Stimulated activated CD4-positive, alpha-beta T cell treated with anti-CD3 and anti-CD28 coated beads, Interleukin-2, amount 100 ng/mL, for 48 hours (primary cell): ENCODE measurements at regions not wholly inside any gene's neighbourhood (a gene's known extent, or its start where the extent isn't known, plus 50 kb on each side); places are given as distances from the start of the nearest gene placed in this dataset.

Experiments used
- DNase-seq, 2 donors: peaks; one replicate each; pipeline ENCODE4 v3.0.0-alpha.2; 2020

- DNase-seq: no peak
These were observed 83.6 kb upstream of the STX18 start for GRCh38 chr4:4625488-4625887.

- DNase-seq: no peak
These were observed 82.5 kb upstream of the STX18 start for GRCh38 chr4:4624276-4624897.

GRCh38 chr4:4619821-4620220 is 78.0 kb upstream of the STX18 start:
- no peak for DNase-seq

DNA sequence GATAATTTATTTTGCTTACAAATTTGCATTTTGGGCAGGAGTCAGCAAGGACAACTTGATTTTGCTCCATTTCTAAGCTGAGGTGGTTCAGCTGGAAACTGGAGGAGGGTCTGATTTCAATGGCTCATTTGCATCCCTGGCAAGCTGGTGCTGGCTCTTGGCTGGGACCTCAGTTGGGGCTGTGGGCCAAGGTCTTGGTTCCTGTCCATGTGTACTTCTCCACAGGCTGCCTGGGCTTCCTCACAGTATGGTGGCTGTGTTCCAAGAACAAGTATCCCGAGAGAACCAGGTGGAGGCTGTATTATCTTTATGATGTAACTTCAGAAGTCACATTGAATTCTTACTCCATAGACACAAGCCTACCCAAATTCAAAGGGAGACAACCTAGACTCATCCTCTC is 77.0 kb upstream of the STX18 start:
- no peak for DNase-seq

GRCh38 chr4:4614925-4615678 is 73.3 kb upstream of the STX18 start:
- DNase-seq: no peak

GRCh38 chr4:4613641-4614286 is 71.9 kb upstream of the STX18 start:
- DNase-seq: no peak

GRCh38 chr4:4613126-4613465 is 71.2 kb upstream of the STX18 start:
- DNase-seq: no peak

- no peak for DNase-seq
These were observed 68.8 kb upstream of the STX18 start for GRCh38 chr4:4610672-4611071.

GRCh38 chr4:4609622-4610334 is 67.9 kb upstream of the STX18 start:
- no peak for DNase-seq

GRCh38 chr4:4608214-4608537 is 66.3 kb upstream of the STX18 start:
- no peak for DNase-seq

DNA sequence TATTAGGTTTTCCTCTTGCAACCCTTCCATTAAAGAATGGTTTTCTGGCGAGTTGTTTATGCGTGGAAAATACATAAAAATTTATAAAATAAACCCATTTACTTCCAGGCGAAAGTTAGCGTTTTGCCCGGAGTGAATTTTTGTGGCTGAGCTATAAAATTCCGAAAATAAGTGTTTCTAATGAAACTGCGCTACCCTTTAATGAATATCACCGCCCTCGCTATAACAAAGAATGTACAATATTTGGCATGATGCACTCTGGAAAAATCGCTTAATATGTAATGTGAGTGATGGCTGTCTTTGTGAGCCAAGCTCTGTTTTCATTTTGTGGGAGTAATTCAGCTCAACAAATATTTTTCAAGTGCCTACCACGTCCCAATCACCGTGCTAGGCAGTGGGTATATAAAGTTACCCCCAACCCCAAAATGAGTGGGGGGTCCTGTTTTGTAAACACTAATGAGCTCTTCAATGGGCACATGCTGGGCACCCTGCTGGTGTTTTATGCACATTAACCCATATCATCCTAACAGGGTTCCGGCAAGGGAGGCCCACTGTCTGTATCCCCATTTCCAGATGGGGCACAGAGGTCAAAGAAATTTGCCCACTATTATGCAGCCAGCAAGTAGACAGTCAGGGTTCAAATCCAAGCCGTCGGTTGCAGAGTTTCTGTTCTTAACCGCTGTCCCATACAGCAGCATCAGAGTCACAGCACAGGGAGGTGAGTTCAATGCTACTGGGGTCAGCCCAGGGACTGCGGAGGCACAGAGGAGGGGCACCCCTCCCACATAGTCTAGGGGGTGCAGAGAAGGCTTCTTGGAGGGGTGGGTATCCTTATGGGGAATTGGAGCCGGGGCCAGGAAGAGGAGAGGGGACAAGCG is 65.7 kb upstream of the STX18 start:
- no peak for DNase-seq

DNA sequence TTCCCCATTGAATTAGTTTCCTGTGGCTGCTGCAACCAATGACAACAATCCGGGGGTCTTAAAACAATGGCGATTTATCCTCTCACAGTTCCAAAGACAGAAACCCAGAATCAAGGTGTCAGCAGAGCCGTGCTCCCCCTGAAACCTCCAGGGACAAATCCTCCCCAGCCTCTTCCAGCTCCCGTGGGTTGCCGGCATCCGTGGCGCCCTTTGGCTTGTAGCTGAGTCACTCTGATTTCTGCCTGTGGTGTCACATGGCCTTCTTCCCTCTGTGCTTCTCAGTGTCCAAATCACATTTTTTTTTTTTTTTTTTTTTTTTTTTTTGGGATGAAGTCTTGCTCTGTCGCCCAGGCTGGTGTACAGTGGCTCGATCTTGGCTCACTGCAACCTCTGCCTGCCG is 64.5 kb upstream of the STX18 start:
- DNase-seq: no peak

DNA sequence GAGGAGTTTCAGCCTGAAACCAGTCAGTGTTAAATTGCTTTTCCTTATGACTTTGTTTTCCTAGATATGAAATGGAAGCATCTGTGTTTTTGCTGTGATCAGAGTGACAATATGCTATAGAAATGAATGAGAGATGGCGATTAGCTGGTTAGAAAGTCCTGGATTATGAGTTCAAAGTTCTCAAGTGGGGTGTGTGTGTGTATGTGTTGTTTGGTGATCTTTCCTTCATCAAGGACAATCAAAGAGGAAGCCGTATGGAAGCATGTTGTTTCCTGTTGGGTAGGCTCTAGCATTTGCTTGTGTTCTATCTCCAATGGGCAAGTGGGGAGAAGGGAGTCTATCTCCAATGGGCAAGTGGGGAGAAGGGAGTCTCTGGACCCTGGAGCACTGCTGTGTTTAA is 64.0 kb upstream of the STX18 start:
- DNase-seq: no peak

- no peak for DNase-seq
These were observed 61.7 kb upstream of the STX18 start for GRCh38 chr4:4603592-4603991.

GRCh38 chr4:4603067-4603466 is 61.2 kb upstream of the STX18 start:
- DNase-seq: no peak

DNA sequence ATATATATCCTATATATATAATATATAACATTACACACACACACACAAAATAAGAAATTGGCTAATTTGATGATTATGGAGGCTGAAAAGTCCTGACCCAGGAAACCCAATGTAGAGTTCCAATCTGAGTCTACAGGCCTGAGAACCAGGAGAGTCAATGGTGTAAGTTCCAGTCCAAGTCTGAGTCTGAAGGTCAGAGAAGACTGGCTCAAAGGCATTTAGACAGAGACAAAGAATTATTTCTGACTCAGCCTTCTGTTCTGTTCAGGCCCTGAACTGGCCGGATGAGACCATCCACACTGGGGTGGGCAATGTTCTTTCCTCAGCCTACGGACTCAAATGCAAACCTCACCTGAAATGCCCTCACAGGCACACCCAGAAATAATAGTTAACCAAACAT is 60.6 kb upstream of the STX18 start:
- no peak for DNase-seq

DNA sequence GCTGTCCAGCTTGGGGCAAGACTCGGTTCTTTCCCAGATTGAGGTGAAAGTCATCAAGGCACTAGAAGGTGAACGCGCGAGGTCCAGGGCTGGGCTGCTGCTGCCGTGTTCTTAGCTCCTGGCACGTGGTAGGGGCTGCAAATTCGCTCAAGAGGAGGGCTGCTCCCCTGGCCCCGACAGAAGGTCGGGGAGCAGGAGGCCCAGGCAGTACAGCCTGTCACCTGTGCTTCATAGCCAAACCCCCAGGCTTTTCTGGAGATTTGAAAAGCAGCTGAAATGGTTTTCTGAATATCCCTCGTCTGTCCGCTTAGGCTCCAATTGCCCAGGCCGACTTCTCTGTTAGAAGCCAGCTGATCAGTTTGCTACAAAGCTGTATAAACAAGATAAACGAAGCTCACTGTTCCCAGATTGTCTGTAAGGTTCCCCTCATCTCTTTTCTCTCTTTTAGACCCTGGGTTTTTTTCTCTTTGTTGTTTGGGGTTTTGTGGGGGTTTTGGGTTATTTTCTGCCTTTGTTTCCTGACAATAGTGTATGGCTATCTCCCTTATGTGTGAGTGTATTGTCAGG is 60.0 kb upstream of the STX18 start:
- DNase-seq: no peak

- DNase-seq: no peak
These were observed 57.8 kb upstream of the STX18 start for GRCh38 chr4:4599481-4600275.

GRCh38 chr4:4598851-4599411 is 57.1 kb upstream of the STX18 start:
- no peak for DNase-seq

- no peak for DNase-seq
These were observed 54.9 kb upstream of the STX18 start for GRCh38 chr4:4596720-4597119.

- DNase-seq: no peak
These were observed 53.4 kb upstream of the STX18 start for GRCh38 chr4:4595252-4595651.
